Endothelial cell of umbilical vein (primary cell): ENCODE measurements at regions not wholly inside any gene's neighbourhood (a gene's known extent, or its start where the extent isn't known, plus 50 kb on each side); places are given as distances from the start of the nearest gene placed in this dataset.
"Not testable (repeated sequence)": the region's sequence is repeated elsewhere in the genome, so short reads cannot be mapped to it uniquely, and the experiment has no call there.

ENCODE experiments used
- CTCF ChIP-seq, 2 donors: IDR thresholded peaks; 1 replicate in 1 of 2; 2 replicates in 1 of 2; pipeline ENCODE4 v1.5.1; 2011; ENCODE audit warnings: low read length in 2 of 2, mild to moderate bottlenecking in 2 of 2, moderate library complexity in 2 of 2, control low read depth in 1 of 2, inconsistent platforms in 1 of 2, low read depth in 1 of 2; ENCODE audit not compliant: insufficient read depth in 1 of 2; ENCODE audit errors: extremely low read depth in 1 of 2
- EZH2 ChIP-seq: IDR thresholded peaks from 2 replicates; pipeline ENCODE4 v1.6.1; 2012; ENCODE audit warnings: borderline replicate concordance, low read depth, mild to moderate bottlenecking, moderate library complexity, low read length, inconsistent platforms; ENCODE audit not compliant: severe bottlenecking
- GATA2 ChIP-seq: IDR thresholded peaks from 2 replicates; pipeline ENCODE4 v1.7.0; 2011; ENCODE audit warnings: low read depth, mild to moderate bottlenecking, moderate library complexity, mixed read lengths, low read length; ENCODE audit not compliant: insufficient read length, insufficient read depth
- POLR2AphosphoS5 ChIP-seq: IDR thresholded peaks from 2 replicates; pipeline ENCODE4 v1.6.1; 2012; ENCODE audit warnings: low read depth, mild to moderate bottlenecking, control low read depth, low read length, moderate library complexity; ENCODE audit not compliant: insufficient read depth

GRCh38 chrY:26360472-26360871 is 738.6 kb downstream of the CDY1 start:
- not testable (repeated sequence) for TF ChIP-seq EZH2; CTCF (IDR thresholded peaks at IDR 0.05; ENCODE audit: extremely low read depth in 1 of 2, insufficient read depth in 1 of 2, low read depth in 1 of 2, low read length in 2 of 2); POLR2AphosphoS5; GATA2
